DMS153 treated with DMSO at 0.1 percent for 48 hours (cell line): ENCODE measurements at regions not wholly inside any gene's neighbourhood (a gene's known extent, or its start where the extent isn't known, plus 50 kb on each side); places are given as distances from the start of the nearest gene placed in this dataset.

Source experiments
- DNase-seq: peaks from one replicate; lab custom pipeline; 2025; ENCODE audit not compliant: unreplicated experiment; lab: John Stamatoyannopoulos, UW

GRCh38 chr1:199264911-199265310, 626.1 kb downstream of the PTPRC start:
- no peak for DNase-seq

GRCh38 chr1:199265319-199265718, 626.5 kb downstream of the PTPRC start:
- no peak for DNase-seq

- DNase-seq, result no peak
Observed at GRCh38 chr1:199269241-199269640, 630.4 kb downstream of the PTPRC start.

GRCh38 chr1:199272139-199272544, 633.3 kb downstream of the PTPRC start:
- no peak for DNase-seq

GRCh38 chr1:199272628-199273086, 633.8 kb downstream of the PTPRC start:
- DNase-seq, result no peak

GRCh38 chr1:199273837-199274379, 635.1 kb downstream of the PTPRC start:
- no peak for DNase-seq

GRCh38 chr1:199279067-199279466, 640.2 kb downstream of the PTPRC start:
- DNase-seq, result no peak

GRCh38 chr1:199279872-199280645, 641.2 kb downstream of the PTPRC start:
- DNase-seq, result no peak

GRCh38 chr1:199282751-199283305, 644.0 kb downstream of the PTPRC start:
- DNase-seq, result no peak

- no peak for DNase-seq
Observed at GRCh38 chr1:199283794-199284193, 645.0 kb downstream of the PTPRC start.

GRCh38 chr1:199287206-199287605, 648.4 kb downstream of the PTPRC start:
- DNase-seq, result no peak

GRCh38 chr1:199287647-199288046, 648.8 kb downstream of the PTPRC start:
- DNase-seq, result no peak

- DNase-seq, result no peak
Observed at GRCh38 chr1:199290186-199290585, 651.3 kb downstream of the PTPRC start.

- no peak for DNase-seq
Observed at GRCh38 chr1:199291022-199291740, 652.3 kb downstream of the PTPRC start.

GRCh38 chr1:199292896-199293295, 654.1 kb downstream of the PTPRC start:
- no peak for DNase-seq

GRCh38 chr1:199295107-199295506, 656.3 kb downstream of the PTPRC start:
- DNase-seq, result no peak

- no peak for DNase-seq
Observed at GRCh38 chr1:199297174-199297573, 658.3 kb downstream of the PTPRC start.

- DNase-seq, result no peak
Observed at GRCh38 chr1:199297887-199298286, 659.0 kb downstream of the PTPRC start.

- DNase-seq, result no peak
Observed at GRCh38 chr1:199298825-199299224, 660.0 kb downstream of the PTPRC start.

- no peak for DNase-seq
Observed at GRCh38 chr1:199301472-199302217, 662.8 kb downstream of the PTPRC start.

GRCh38 chr1:199302554-199302953, 663.7 kb downstream of the PTPRC start:
- DNase-seq, result no peak
